Keratinocyte (primary cell): ENCODE measurements at regions not wholly inside any gene's neighbourhood (a gene's known extent, or its start where the extent isn't known, plus 50 kb on each side); places are given as distances from the start of the nearest gene placed in this dataset.

Experiments used
- DNase-seq: peaks from one replicate; pipeline ENCODE4 v3.0.0-alpha.2; 2011; ENCODE audit warnings: low read depth, missing footprints, low spot score
- FAIRE-seq: peaks from 2 replicates; lab custom pipeline; 2011; peaks lifted over from hg19 to GRCh38; lab: Jason Lieb, UNC
- H2AFZ ChIP-seq: 2 replicates; pipeline ENCODE4 v1.6.0; 2012; ENCODE audit warnings: low read length, control low read depth, inconsistent platforms; ENCODE audit not compliant: control insufficient read depth
- H3K27ac ChIP-seq: 2 replicates; pipeline ENCODE4 v1.5.1; 2011; ENCODE audit warnings: low read length; ENCODE audit not compliant: control insufficient read depth, insufficient read depth
- H3K27me3 ChIP-seq: 3 replicates; pipeline ENCODE4 v1.6.0; 2011; ENCODE audit warnings: low read length; ENCODE audit not compliant: control insufficient read depth, insufficient read depth; ENCODE audit errors: extremely low read depth
- H3K36me3 ChIP-seq, 2 experiments: 2 replicates in 1 of 2; 3 replicates in 1 of 2; pipeline ENCODE4 v1.5.1; 2011; ENCODE audit warnings: low read length in 2 of 2, mild to moderate bottlenecking in 1 of 2; ENCODE audit not compliant: control insufficient read depth in 2 of 2, insufficient read depth in 2 of 2; ENCODE audit errors: extremely low read depth in 1 of 2
- H3K4me1 ChIP-seq: 3 replicates; pipeline ENCODE4 v1.5.1; 2011; ENCODE audit warnings: low read length; ENCODE audit not compliant: control insufficient read depth, insufficient read depth; ENCODE audit errors: extremely low read depth
- H3K4me2 ChIP-seq: 3 replicates; pipeline ENCODE4 v1.6.0; 2011; ENCODE audit warnings: low read depth, low read length; ENCODE audit not compliant: control insufficient read depth, insufficient read depth; ENCODE audit errors: extremely low read depth
- H3K4me3 ChIP-seq, 3 experiments: fragments of 200-600 bp in 1 of 3; sonication (generic) in 1 of 3; 2 replicates in 2 of 3; 3 replicates in 1 of 3; pipeline ENCODE4 v1.5.1; 2011 to 2016; ENCODE audit warnings: low read length in 3 of 3, mild to moderate bottlenecking in 3 of 3, control low read depth in 2 of 3, inconsistent platforms in 1 of 3, low read depth in 1 of 3, mixed read lengths in 1 of 3, mixed run types in 1 of 3, moderate library complexity in 1 of 3; ENCODE audit not compliant: control insufficient read depth in 2 of 3, insufficient read depth in 2 of 3; ENCODE audit errors: extremely low read depth in 1 of 3
- H3K79me2 ChIP-seq: 2 replicates; pipeline ENCODE4 v1.6.0; 2012; ENCODE audit warnings: low read length; ENCODE audit not compliant: control insufficient read depth, insufficient read depth
- H3K9ac ChIP-seq: 3 replicates; pipeline ENCODE4 v1.6.0; 2011; ENCODE audit warnings: low read length; ENCODE audit not compliant: control insufficient read depth, insufficient read depth; ENCODE audit errors: extremely low read depth
- H3K9me1 ChIP-seq: 3 replicates; pipeline ENCODE4 v1.6.0; 2011; ENCODE audit warnings: low read length; ENCODE audit not compliant: control insufficient read depth, insufficient read depth; ENCODE audit errors: extremely low read depth
- H3K9me3 ChIP-seq: 2 replicates; pipeline ENCODE4 v1.5.1; 2012; ENCODE audit warnings: low read depth, low read length; ENCODE audit not compliant: control insufficient read depth
- H4K20me1 ChIP-seq: 3 replicates; pipeline ENCODE4 v1.6.0; 2011; ENCODE audit warnings: low read length; ENCODE audit not compliant: control insufficient read depth, insufficient read depth; ENCODE audit errors: extremely low read depth
- CTCF ChIP-seq, 3 experiments: IDR thresholded peaks in 1 of 3; conservative IDR thresholded peaks in 1 of 3; optimal IDR thresholded peaks in 1 of 3; 2 replicates in 2 of 3; 3 replicates in 1 of 3; pipeline versions ENCODE3 to v1.5.1; 2011; ENCODE audit warnings: low read length in 3 of 3, mild to moderate bottlenecking in 3 of 3, moderate library complexity in 2 of 3, control low read depth in 1 of 3, inconsistent platforms in 1 of 3; ENCODE audit not compliant: insufficient read depth in 2 of 3; ENCODE audit errors: extremely low read depth in 1 of 3
- EZH2 ChIP-seq: IDR thresholded peaks from one replicate; pipeline ENCODE4 v1.6.1; 2012; ENCODE audit warnings: inconsistent platforms, mild to moderate bottlenecking, low read length, moderate library complexity
- dilution Hi-C: fragments of 300-500 bp; cut with MboI; formaldehyde crosslinking; loops from one replicate; pipeline ENCODE4 v1.7.0; 2020; ENCODE audit warnings: low sequenced_read_pairs; ENCODE audit not compliant: extremely low pct_ligation_motif_present

GRCh38 chr7:89776980-89777379, 377.3 kb upstream of the STEAP1 start:
- no peaks in the 10 kb centered on the region for H4K20me1 ChIP-seq
- H3K4me3 ChIP-seq: no peak overlapping the region
- DNase-seq (no peak), FAIRE-seq (no peak)
- no peak overlapping the region for H3K27ac ChIP-seq
- H3K79me2 ChIP-seq: no peaks in the 10 kb centered on the region
- no peak overlapping the region for H2AFZ ChIP-seq
- no peaks in the 10 kb centered on the region for H3K36me3 ChIP-seq
- dilution Hi-C loops: no loop called here
- no peaks in the 10 kb centered on the region for H3K27me3 ChIP-seq
- no peaks in the 10 kb centered on the region for H3K9me1 ChIP-seq
- no peaks in the 10 kb centered on the region for H3K9me3 ChIP-seq
- H3K4me1 ChIP-seq: no peaks in the 10 kb centered on the region
- no peak overlapping the region for H3K4me2 ChIP-seq
- no peak overlapping the region for H3K9ac ChIP-seq
- no peak for TF ChIP-seq EZH2

- no peak for DNase-seq
- Histone ChIP-seq H3K4me1 (no peaks in the 10 kb centered on the region), H3K4me3 (no peak overlapping the region), H3K27me3 (no peaks in the 10 kb centered on the region), H3K9me1 (no peaks in the 10 kb centered on the region), H3K79me2 (no peaks in the 10 kb centered on the region), H4K20me1 (no peaks in the 10 kb centered on the region), H3K36me3 (no peaks in the 10 kb centered on the region), H3K27ac (no peak overlapping the region), H3K9ac (no peak overlapping the region), H2AFZ (no peak overlapping the region), H3K9me3 (no peaks in the 10 kb centered on the region), H3K4me2 (no peak overlapping the region)
- FAIRE-seq: no peak
- no peak for TF ChIP-seq CTCF (optimal IDR thresholded peaks at IDR 0.05 in 1 of 3, IDR thresholded peaks at IDR 0.05 in 1 of 3, conservative IDR thresholded peaks at IDR 0.05 in 1 of 3; ENCODE audit: extremely low read depth in 1 of 3, insufficient read depth in 2 of 3, low read length in 3 of 3)
- no peak for TF ChIP-seq EZH2
- dilution Hi-C loops: no loop called here
Observed at GRCh38 chr7:89777499-89777898, 376.8 kb upstream of the STEAP1 start.

- no peak overlapping the region for H3K27ac ChIP-seq
- no peak for TF ChIP-seq CTCF (optimal IDR thresholded peaks at IDR 0.05 in 1 of 3, IDR thresholded peaks at IDR 0.05 in 1 of 3, conservative IDR thresholded peaks at IDR 0.05 in 1 of 3; ENCODE audit: extremely low read depth in 1 of 3, insufficient read depth in 2 of 3, low read length in 3 of 3)
- no peak overlapping the region for H3K9ac ChIP-seq
- no peaks in the 10 kb centered on the region for H3K79me2 ChIP-seq
- FAIRE-seq (no peak), DNase-seq (no peak)
- H3K27me3 ChIP-seq: no peaks in the 10 kb centered on the region
- dilution Hi-C loops: no loop called here
- no peaks in the 10 kb centered on the region for H3K9me3 ChIP-seq
- no peaks in the 10 kb centered on the region for H3K36me3 ChIP-seq
- H3K9me1 ChIP-seq: no peaks in the 10 kb centered on the region
- no peaks in the 10 kb centered on the region for H3K4me1 ChIP-seq
- no peak overlapping the region for H3K4me2 ChIP-seq
- H3K4me3 ChIP-seq: no peak overlapping the region
- no peaks in the 10 kb centered on the region for H4K20me1 ChIP-seq
- no peak overlapping the region for H2AFZ ChIP-seq
Observed at GRCh38 chr7:89780291-89780690, 374.0 kb upstream of the STEAP1 start.
